ENCODE measurements at regions not wholly inside any gene's neighbourhood (a gene's known extent, or its start where the extent isn't known, plus 50 kb on each side); places are given as distances from the start of the nearest gene placed in this dataset.

DNA sequence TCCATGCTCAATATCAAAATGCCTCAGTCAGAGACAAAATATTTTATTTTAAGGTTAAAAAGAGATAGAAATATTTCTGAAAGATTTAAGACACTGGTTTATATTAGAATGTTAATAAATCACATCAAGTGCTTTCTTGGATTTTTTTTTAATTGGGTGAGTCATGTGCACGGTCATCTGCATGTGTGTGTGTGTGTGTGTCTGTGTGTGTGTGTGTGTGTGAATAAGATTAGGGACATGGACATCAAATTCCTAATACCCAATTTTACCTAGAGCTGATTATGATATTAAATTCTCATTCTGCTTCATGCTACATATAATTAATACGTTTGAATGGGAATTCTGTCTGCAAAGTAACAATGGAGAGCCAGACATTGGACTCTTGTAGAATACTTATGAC lies 122.9 kb downstream of the BASP1 start:
- H3K4me3 ChIP-seq (ENCODE audit: insufficient read depth, low read depth, low read length) = no peak overlapping the region
- TF ChIP-seq, protein P1, sequence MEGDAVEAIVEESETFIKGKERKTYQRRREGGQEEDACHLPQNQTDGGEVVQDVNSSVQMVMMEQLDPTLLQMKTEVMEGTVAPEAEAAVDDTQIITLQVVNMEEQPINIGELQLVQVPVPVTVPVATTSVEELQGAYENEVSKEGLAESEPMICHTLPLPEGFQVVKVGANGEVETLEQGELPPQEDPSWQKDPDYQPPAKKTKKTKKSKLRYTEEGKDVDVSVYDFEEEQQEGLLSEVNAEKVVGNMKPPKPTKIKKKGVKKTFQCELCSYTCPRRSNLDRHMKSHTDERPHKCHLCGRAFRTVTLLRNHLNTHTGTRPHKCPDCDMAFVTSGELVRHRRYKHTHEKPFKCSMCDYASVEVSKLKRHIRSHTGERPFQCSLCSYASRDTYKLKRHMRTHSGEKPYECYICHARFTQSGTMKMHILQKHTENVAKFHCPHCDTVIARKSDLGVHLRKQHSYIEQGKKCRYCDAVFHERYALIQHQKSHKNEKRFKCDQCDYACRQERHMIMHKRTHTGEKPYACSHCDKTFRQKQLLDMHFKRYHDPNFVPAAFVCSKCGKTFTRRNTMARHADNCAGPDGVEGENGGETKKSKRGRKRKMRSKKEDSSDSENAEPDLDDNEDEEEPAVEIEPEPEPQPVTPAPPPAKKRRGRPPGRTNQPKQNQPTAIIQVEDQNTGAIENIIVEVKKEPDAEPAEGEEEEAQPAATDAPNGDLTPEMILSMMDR (IDR thresholded peaks at IDR 0.05; ENCODE audit: insufficient read depth, low read depth, low read length) = no peak
- no peak for TF ChIP-seq EZH2 (IDR thresholded peaks at IDR 0.05; ENCODE audit: insufficient read depth, low read length)
- Mint-ChIP-seq H3K9me3 (ENCODE audit: unreplicated experiment) (peaks cover 10% of the 10 kb centered on the region), H3K4me3 (ENCODE audit: unreplicated experiment) (no peak overlapping the region), H3K27ac (ENCODE audit: unreplicated experiment) (no peak overlapping the region), H3K4me1 (ENCODE audit: low read depth, unreplicated experiment) (peaks cover 8% of the 10 kb centered on the region), H3K36me3 (ENCODE audit: low read depth, unreplicated experiment) (peaks cover 2% of the 10 kb centered on the region), H3K27me3 (ENCODE audit: low read depth, unreplicated experiment) (no peaks in the 10 kb centered on the region)
- no peaks in the 10 kb centered on the region for H3K27me3 ChIP-seq (ENCODE audit: insufficient read depth, low read length)
- DNase-seq (ENCODE audit: low read depth) = peak; percentile 48
- H3K9me3 ChIP-seq (ENCODE audit: insufficient read depth, low read depth, low read length) = peaks cover 13% of the 10 kb centered on the region
- no peaks in the 10 kb centered on the region for H3K79me2 ChIP-seq (ENCODE audit: insufficient read depth, low read length)
- no peak overlapping the region for H3K27ac ChIP-seq (ENCODE audit: low read depth, low read length)
- H4K20me1 ChIP-seq (ENCODE audit: insufficient read depth, low read length) = no peaks in the 10 kb centered on the region
- H3K9ac ChIP-seq (ENCODE audit: low read length) = no peak overlapping the region
- H2AFZ ChIP-seq (ENCODE audit: low read depth, low read length) = no peak overlapping the region
- no peaks in the 10 kb centered on the region for H3K36me3 ChIP-seq (ENCODE audit: insufficient read depth, low read length)
- no peak for FAIRE-seq
- H3K4me1 ChIP-seq (ENCODE audit: insufficient read depth, low read length) = no peaks in the 10 kb centered on the region
- peak overlapping the region; percentile 6 for H3K4me2 ChIP-seq (ENCODE audit: low read length)

DNA sequence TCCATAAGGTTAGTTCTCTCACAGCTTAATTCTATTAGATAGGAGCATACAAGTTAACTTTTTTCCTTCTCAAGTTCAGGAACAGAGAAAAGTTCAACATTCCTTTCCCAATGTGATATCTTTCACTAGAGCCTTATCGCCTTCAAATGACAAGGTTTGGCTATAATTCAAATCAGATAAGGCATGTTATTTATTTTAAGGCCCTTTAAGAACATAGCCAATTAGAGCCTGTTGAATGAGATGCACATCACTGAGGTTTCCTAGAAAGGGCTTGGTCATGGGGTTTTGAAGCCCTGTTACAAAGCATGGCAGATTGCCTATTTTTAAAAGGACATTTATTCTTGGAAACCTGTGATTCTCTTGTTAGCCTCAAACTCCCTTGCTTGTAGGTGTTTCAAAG lies 123.4 kb downstream of the BASP1 start:
- Mint-ChIP-seq H3K9me3 (ENCODE audit: unreplicated experiment) (peaks cover 10% of the 10 kb centered on the region), H3K27me3 (ENCODE audit: low read depth, unreplicated experiment) (no peaks in the 10 kb centered on the region), H3K4me1 (ENCODE audit: low read depth, unreplicated experiment) (peaks cover 8% of the 10 kb centered on the region), H3K4me3 (ENCODE audit: unreplicated experiment) (no peak overlapping the region), H3K36me3 (ENCODE audit: low read depth, unreplicated experiment) (peaks cover 2% of the 10 kb centered on the region), H3K27ac (ENCODE audit: unreplicated experiment) (no peak overlapping the region)
- H3K4me2 ChIP-seq (ENCODE audit: low read length) = peak overlapping the region; percentile 6
- no peaks in the 10 kb centered on the region for H3K4me1 ChIP-seq (ENCODE audit: insufficient read depth, low read length)
- H3K4me3 ChIP-seq (ENCODE audit: insufficient read depth, low read depth, low read length) = no peak overlapping the region
- no peak overlapping the region for H3K9ac ChIP-seq (ENCODE audit: low read length)
- FAIRE-seq (peak; percentile 62), DNase-seq (ENCODE audit: low read depth) (peak; percentile 91)
- no peaks in the 10 kb centered on the region for H3K36me3 ChIP-seq (ENCODE audit: insufficient read depth, low read length)
- peaks cover 13% of the 10 kb centered on the region for H3K9me3 ChIP-seq (ENCODE audit: insufficient read depth, low read depth, low read length)
- H3K27me3 ChIP-seq (ENCODE audit: insufficient read depth, low read length) = no peaks in the 10 kb centered on the region
- H3K27ac ChIP-seq (ENCODE audit: low read depth, low read length) = no peak overlapping the region
- no peaks in the 10 kb centered on the region for H3K79me2 ChIP-seq (ENCODE audit: insufficient read depth, low read length)
- TF ChIP-seq EZH2 (IDR thresholded peaks at IDR 0.05; ENCODE audit: insufficient read depth, low read length) = no peak
- TF ChIP-seq, protein P1 (IDR thresholded peaks at IDR 0.05; ENCODE audit: insufficient read depth, low read depth, low read length) = no peak
- H4K20me1 ChIP-seq (ENCODE audit: insufficient read depth, low read length) = no peaks in the 10 kb centered on the region
- H2AFZ ChIP-seq (ENCODE audit: low read depth, low read length) = no peak overlapping the region

DNA sequence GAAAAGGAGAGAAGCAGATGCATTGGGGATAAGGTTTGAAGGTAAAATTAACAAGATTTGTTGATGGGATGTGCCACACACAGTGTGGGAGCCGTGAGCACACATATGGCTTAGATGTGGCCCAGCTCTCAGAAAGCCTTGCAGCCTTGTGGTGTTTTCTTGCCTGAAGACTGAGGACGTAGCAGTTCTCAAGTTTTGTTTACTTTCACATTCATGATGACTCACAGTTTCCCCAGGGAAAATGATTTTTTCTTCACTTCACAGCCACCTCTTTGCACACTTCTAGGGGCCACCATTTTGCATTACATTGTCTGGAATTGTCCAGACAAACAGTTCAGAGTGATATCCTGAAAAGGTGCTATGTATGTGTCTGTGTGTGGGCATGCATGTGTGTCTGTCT lies 126.2 kb downstream of the BASP1 start:
- peaks cover under 1% of the 10 kb centered on the region for H3K9me3 ChIP-seq (ENCODE audit: insufficient read depth, low read depth, low read length)
- no peaks in the 10 kb centered on the region for H3K4me1 ChIP-seq (ENCODE audit: insufficient read depth, low read length)
- H3K36me3 ChIP-seq (ENCODE audit: insufficient read depth, low read length) = no peaks in the 10 kb centered on the region
- no peaks in the 10 kb centered on the region for H4K20me1 ChIP-seq (ENCODE audit: insufficient read depth, low read length)
- no peak overlapping the region for H3K9ac ChIP-seq (ENCODE audit: low read length)
- peak overlapping the region; percentile 38 for H3K4me2 ChIP-seq (ENCODE audit: low read length)
- no peaks in the 10 kb centered on the region for H3K27me3 Mint-ChIP-seq (ENCODE audit: low read depth, unreplicated experiment)
- no peak overlapping the region for H2AFZ ChIP-seq (ENCODE audit: low read depth, low read length)
- H3K4me3 Mint-ChIP-seq (ENCODE audit: unreplicated experiment) = no peak overlapping the region
- H3K4me3 ChIP-seq (ENCODE audit: insufficient read depth, low read depth, low read length) = no peak overlapping the region
- H3K27me3 ChIP-seq (ENCODE audit: insufficient read depth, low read length) = no peaks in the 10 kb centered on the region
- peak overlapping the region; percentile 64 for H3K27ac Mint-ChIP-seq (ENCODE audit: unreplicated experiment)
- peaks cover 8% of the 10 kb centered on the region for H3K4me1 Mint-ChIP-seq (ENCODE audit: low read depth, unreplicated experiment)
- peaks cover 5% of the 10 kb centered on the region for H3K9me3 Mint-ChIP-seq (ENCODE audit: unreplicated experiment)
- H3K36me3 Mint-ChIP-seq (ENCODE audit: low read depth, unreplicated experiment) = no peaks in the 10 kb centered on the region
- no peak overlapping the region for H3K27ac ChIP-seq (ENCODE audit: low read depth, low read length)
- H3K79me2 ChIP-seq (ENCODE audit: insufficient read depth, low read length) = no peaks in the 10 kb centered on the region
- no peak for TF ChIP-seq EZH2 (IDR thresholded peaks at IDR 0.05; ENCODE audit: insufficient read depth, low read length)
- TF ChIP-seq, protein P1 (IDR thresholded peaks at IDR 0.05; ENCODE audit: insufficient read depth, low read depth, low read length) = no peak
- FAIRE-seq = peak; percentile 59
- DNase-seq (ENCODE audit: low read depth) = peak; percentile 84

Data from astrocyte (in vitro differentiated cells and primary cell).